ENCODE measurements at regions not wholly inside any gene's neighbourhood (a gene's known extent, or its start where the extent isn't known, plus 50 kb on each side); places are given as distances from the start of the nearest gene placed in this dataset.

- Histone ChIP-seq H3K9me1 (replicated peaks; ENCODE audit: control insufficient read depth, extremely low read depth, insufficient read depth, low read length) (no peaks in the 10 kb centered on the region), H2AFZ (ENCODE audit: low read depth, low read length) (no peak overlapping the region), H3K9me3 (replicated peaks; ENCODE audit: control insufficient read depth, insufficient read depth, low read length) (no peaks in the 10 kb centered on the region), H3K79me2 (ENCODE audit: control insufficient read depth, insufficient read depth, low read length) (no peaks in the 10 kb centered on the region), H3K4me2 (ENCODE audit: insufficient read depth, low read length) (no peak overlapping the region), H3K36me3 (ENCODE audit: control insufficient read depth in 2 of 2, extremely low read depth in 1 of 2, insufficient read depth in 2 of 2, low read length in 2 of 2) (no peaks in the 10 kb centered on the region), H3K4me1 (ENCODE audit: control insufficient read depth, extremely low read depth, insufficient read depth, low read length) (no peaks in the 10 kb centered on the region), H3K9ac (replicated peaks; ENCODE audit: extremely low read depth, insufficient read depth, low read length) (no peak overlapping the region), H3K27me3 (ENCODE audit: control insufficient read depth in 2 of 2, insufficient read depth in 2 of 2, low read length in 2 of 2) (no peaks in the 10 kb centered on the region), H3K27ac (ENCODE audit: insufficient read depth, low read depth, low read length) (no peak overlapping the region), H3K4me3 (replicated peaks in 1 of 3; ENCODE audit: insufficient read depth in 1 of 3, low read depth in 1 of 3, low read length in 3 of 3) (no peak overlapping the region), H4K20me1 (replicated peaks; ENCODE audit: control insufficient read depth, extremely low read depth, insufficient read depth, low read length) (no peaks in the 10 kb centered on the region)
- ChIA-PET POLR2A (no interaction called here), CTCF (no interaction called here)
- no peak for FAIRE-seq
- intact Hi-C loops (cut with micrococcal nuclease): no loop called here
- no peak for TF ChIP-seq POLR2A (IDR thresholded peaks at IDR 0.05; ENCODE audit: low read depth, low read length)
- TF ChIP-seq MAX (IDR thresholded peaks at IDR 0.05; ENCODE audit: insufficient read depth, insufficient read length): no peak
- no peak for TF ChIP-seq MYC (IDR thresholded peaks at IDR 0.05; ENCODE audit: low read depth, low read length)
- BruUV-seq (replicated peaks): no TSS peak
- DNase-seq (ENCODE audit: low read depth, low spot score): no peak
- dilution Hi-C loops (cut with MboI; ENCODE audit: extremely low pct_ligation_motif_present, low sequenced_read_pairs): no loop called here
Observed at GRCh38 chr5:5089895-5090649, 50.1 kb upstream of the ADAMTS16 start.
